GM23338 (cell line): ENCODE measurements at regions not wholly inside any gene's neighbourhood (a gene's known extent, or its start where the extent isn't known, plus 50 kb on each side); places are given as distances from the start of the nearest gene placed in this dataset.

Experiments
- ATAC-seq: fragments of 200-7000 bp; cut with Tn5 transposase; 3 replicates; pipeline ENCODE4 v1.9.1; 2020
- DNase-seq: peaks from one replicate; pipeline ENCODE4 v3.0.0-alpha.2; 2015; ENCODE audit warnings: low spot score
- H2AFZ ChIP-seq: fragments of 200-600 bp; sonication (generic); 2 replicates; pipeline ENCODE4 v1.8.0; 2016; ENCODE audit warnings: antibody characterized with exemption, mild to moderate bottlenecking, moderate library complexity
- H3F3A ChIP-seq: fragments of 200-600 bp; sonication (generic); replicated peaks from 2 replicates; pipeline ENCODE4 v1.8.0; 2017; ENCODE audit warnings: antibody characterized with exemption, mixed run types, low read depth
- H3K27ac ChIP-seq: fragments of 200-600 bp; sonication (generic); 2 replicates; pipeline ENCODE4 v1.6.1; 2016; ENCODE audit warnings: low read depth
- H3K27me3 ChIP-seq: fragments of 200-600 bp; sonication (generic); 2 replicates; pipeline ENCODE4 v1.8.0; 2016; ENCODE audit warnings: mild to moderate bottlenecking, mixed run types, moderate library complexity; ENCODE audit not compliant: insufficient read depth
- H3K36me3 ChIP-seq: fragments of 200-600 bp; sonication (generic); 2 replicates; pipeline ENCODE4 v1.8.0; 2016; ENCODE audit warnings: mild to moderate bottlenecking; ENCODE audit not compliant: insufficient read depth
- H3K4me1 ChIP-seq: fragments of 200-600 bp; sonication (generic); 2 replicates; pipeline ENCODE4 v1.8.0; 2016; ENCODE audit warnings: mild to moderate bottlenecking, moderate library complexity; ENCODE audit not compliant: insufficient read depth
- H3K4me2 ChIP-seq: fragments of 200-600 bp; sonication (generic); 2 replicates; pipeline ENCODE4 v1.7.1; 2017; ENCODE audit warnings: mixed run types
- H3K4me3 ChIP-seq: fragments of 200-600 bp; sonication (generic); 2 replicates; pipeline ENCODE4 v1.6.1; 2016; ENCODE audit warnings: mixed run types
- H3K79me2 ChIP-seq: fragments of 200-600 bp; sonication (generic); replicated peaks from 2 replicates; pipeline ENCODE4 v1.8.0; 2017; ENCODE audit warnings: mild to moderate bottlenecking; ENCODE audit not compliant: insufficient read depth
- H3K9me2 ChIP-seq: fragments of 200-600 bp; sonication (generic); 2 replicates; pipeline ENCODE4 v1.8.0; 2017; ENCODE audit not compliant: insufficient read depth
- H4K20me1 ChIP-seq: fragments of 200-600 bp; sonication (generic); replicated peaks from 2 replicates; pipeline ENCODE4 v1.8.0; 2017; ENCODE audit warnings: mild to moderate bottlenecking; ENCODE audit not compliant: insufficient read depth
- H3K27ac Mint-ChIP-seq: 2 replicates; pipeline ENCODE4 v1.8.0; 2020; ENCODE audit warnings: inconsistent platforms, mild to moderate bottlenecking, moderate library complexity, mixed read lengths
- H3K27me3 Mint-ChIP-seq: 3 replicates; pipeline ENCODE4 v1.8.0; 2022; ENCODE audit warnings: low read depth, mild to moderate bottlenecking, moderate library complexity, mixed read lengths, inconsistent platforms; ENCODE audit not compliant: insufficient read depth, poor library complexity
- H3K36me3 Mint-ChIP-seq: 3 replicates; pipeline ENCODE4 v1.8.0; 2021; ENCODE audit warnings: low read depth, mild to moderate bottlenecking, inconsistent platforms, moderate library complexity, mixed read lengths
- H3K4me1 Mint-ChIP-seq: 3 replicates; pipeline ENCODE4 v1.8.0; 2020; ENCODE audit warnings: mild to moderate bottlenecking, inconsistent platforms, mixed read lengths
- H3K4me3 Mint-ChIP-seq: 3 replicates; pipeline ENCODE4 v1.8.0; 2021; ENCODE audit warnings: moderate library complexity, mild to moderate bottlenecking, inconsistent platforms, mixed read lengths
- H3K9me3 Mint-ChIP-seq: 3 replicates; pipeline ENCODE4 v1.8.0; 2020; ENCODE audit warnings: moderate library complexity, mild to moderate bottlenecking, inconsistent platforms, mixed read lengths
- CREB1 ChIP-seq: fragments of 250-450 bp; sonication (Bioruptor Pico); IDR thresholded peaks from 2 replicates; pipeline ENCODE4 v1.5.0; 2020; ENCODE audit warnings: low read depth, mild to moderate bottlenecking, moderate library complexity
- NANOG ChIP-seq: IDR thresholded peaks from 2 replicates; pipeline ENCODE4 v1.6.1; 2016; ENCODE audit warnings: antibody characterized with exemption, borderline replicate concordance
- STAT1 ChIP-seq: IDR thresholded peaks from one replicate; pipeline ENCODE4 v1.6.1; 2016; ENCODE audit warnings: antibody characterized with exemption; ENCODE audit not compliant: unreplicated experiment
- ZNF331 ChIP-seq: fragments of 250-450 bp; sonication (Bioruptor Pico); IDR thresholded peaks from 2 replicates; pipeline ENCODE4 v1.5.0; 2020; ENCODE audit warnings: low read depth, mild to moderate bottlenecking, moderate library complexity
- TF ChIP-seq, protein P1 (sequence below): fragments of 250-450 bp; sonication (Bioruptor Pico); IDR thresholded peaks from 2 replicates; pipeline ENCODE4 v1.5.0; 2020; ENCODE audit warnings: mild to moderate bottlenecking, moderate library complexity
- TF ChIP-seq, protein P2 (sequence below): IDR thresholded peaks from 2 replicates; pipeline ENCODE4 v1.6.1; 2016; ENCODE audit warnings: antibody characterized with exemption
- TF ChIP-seq, protein P3 (sequence below), 2 experiments: fragments of 200-600 bp in 1 of 2; sonication (generic) in 1 of 2; conservative IDR thresholded peaks; 2 replicates each; pipeline versions ENCODE4 v1.5.1 to v1.6.1; 2016 to 2017; ENCODE audit warnings: antibody characterized with exemption in 2 of 2, low read depth in 2 of 2, mild to moderate bottlenecking in 2 of 2, moderate library complexity in 1 of 2
- TF ChIP-seq, protein P4 (sequence below): IDR thresholded peaks from one replicate; pipeline ENCODE4 v1.6.1; 2018; ENCODE audit warnings: antibody characterized with exemption; ENCODE audit not compliant: unreplicated experiment

DNA sequence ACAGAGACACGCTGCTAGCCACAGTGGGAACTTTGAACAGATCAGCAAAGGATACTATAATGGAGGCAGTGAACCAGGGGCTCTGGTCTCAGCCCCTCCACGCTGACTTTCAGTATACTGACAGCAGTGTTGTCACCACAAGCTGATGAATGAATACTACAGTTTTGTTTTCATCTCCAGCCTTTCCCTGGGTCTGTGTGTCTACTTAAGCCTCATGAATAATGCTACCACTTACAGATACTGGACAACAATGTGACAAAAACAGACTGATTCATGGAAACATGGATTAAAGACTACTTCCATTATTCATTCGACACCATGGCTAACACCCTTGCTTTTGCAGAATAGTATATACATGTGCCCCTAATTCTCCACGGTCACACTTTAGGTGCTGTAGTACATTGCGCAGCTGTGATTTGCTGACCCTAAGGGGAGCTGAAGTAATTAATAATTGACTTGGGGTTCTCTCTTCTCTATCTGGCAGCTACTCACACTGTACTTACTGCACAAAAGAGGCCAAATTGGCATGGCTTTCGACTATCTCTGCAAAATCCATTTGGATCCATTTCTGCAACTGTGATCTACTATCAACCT is 203.2 kb upstream of the LYPLAL1 start:
- H3K4me3 ChIP-seq: no peak overlapping the region
- H3K4me1 ChIP-seq: no peaks in the 10 kb centered on the region
- H3K36me3 ChIP-seq: no peaks in the 10 kb centered on the region
- peaks cover 14% of the 10 kb centered on the region for H3K36me3 Mint-ChIP-seq
- H3K4me2 ChIP-seq: no peak overlapping the region
- H3K9me3 Mint-ChIP-seq: peaks cover 23% of the 10 kb centered on the region
- no peak overlapping the region for H3K4me3 Mint-ChIP-seq
- no peak overlapping the region for H3K27ac ChIP-seq
- TF ChIP-seq NANOG: no peak
- TF ChIP-seq, protein P1, sequence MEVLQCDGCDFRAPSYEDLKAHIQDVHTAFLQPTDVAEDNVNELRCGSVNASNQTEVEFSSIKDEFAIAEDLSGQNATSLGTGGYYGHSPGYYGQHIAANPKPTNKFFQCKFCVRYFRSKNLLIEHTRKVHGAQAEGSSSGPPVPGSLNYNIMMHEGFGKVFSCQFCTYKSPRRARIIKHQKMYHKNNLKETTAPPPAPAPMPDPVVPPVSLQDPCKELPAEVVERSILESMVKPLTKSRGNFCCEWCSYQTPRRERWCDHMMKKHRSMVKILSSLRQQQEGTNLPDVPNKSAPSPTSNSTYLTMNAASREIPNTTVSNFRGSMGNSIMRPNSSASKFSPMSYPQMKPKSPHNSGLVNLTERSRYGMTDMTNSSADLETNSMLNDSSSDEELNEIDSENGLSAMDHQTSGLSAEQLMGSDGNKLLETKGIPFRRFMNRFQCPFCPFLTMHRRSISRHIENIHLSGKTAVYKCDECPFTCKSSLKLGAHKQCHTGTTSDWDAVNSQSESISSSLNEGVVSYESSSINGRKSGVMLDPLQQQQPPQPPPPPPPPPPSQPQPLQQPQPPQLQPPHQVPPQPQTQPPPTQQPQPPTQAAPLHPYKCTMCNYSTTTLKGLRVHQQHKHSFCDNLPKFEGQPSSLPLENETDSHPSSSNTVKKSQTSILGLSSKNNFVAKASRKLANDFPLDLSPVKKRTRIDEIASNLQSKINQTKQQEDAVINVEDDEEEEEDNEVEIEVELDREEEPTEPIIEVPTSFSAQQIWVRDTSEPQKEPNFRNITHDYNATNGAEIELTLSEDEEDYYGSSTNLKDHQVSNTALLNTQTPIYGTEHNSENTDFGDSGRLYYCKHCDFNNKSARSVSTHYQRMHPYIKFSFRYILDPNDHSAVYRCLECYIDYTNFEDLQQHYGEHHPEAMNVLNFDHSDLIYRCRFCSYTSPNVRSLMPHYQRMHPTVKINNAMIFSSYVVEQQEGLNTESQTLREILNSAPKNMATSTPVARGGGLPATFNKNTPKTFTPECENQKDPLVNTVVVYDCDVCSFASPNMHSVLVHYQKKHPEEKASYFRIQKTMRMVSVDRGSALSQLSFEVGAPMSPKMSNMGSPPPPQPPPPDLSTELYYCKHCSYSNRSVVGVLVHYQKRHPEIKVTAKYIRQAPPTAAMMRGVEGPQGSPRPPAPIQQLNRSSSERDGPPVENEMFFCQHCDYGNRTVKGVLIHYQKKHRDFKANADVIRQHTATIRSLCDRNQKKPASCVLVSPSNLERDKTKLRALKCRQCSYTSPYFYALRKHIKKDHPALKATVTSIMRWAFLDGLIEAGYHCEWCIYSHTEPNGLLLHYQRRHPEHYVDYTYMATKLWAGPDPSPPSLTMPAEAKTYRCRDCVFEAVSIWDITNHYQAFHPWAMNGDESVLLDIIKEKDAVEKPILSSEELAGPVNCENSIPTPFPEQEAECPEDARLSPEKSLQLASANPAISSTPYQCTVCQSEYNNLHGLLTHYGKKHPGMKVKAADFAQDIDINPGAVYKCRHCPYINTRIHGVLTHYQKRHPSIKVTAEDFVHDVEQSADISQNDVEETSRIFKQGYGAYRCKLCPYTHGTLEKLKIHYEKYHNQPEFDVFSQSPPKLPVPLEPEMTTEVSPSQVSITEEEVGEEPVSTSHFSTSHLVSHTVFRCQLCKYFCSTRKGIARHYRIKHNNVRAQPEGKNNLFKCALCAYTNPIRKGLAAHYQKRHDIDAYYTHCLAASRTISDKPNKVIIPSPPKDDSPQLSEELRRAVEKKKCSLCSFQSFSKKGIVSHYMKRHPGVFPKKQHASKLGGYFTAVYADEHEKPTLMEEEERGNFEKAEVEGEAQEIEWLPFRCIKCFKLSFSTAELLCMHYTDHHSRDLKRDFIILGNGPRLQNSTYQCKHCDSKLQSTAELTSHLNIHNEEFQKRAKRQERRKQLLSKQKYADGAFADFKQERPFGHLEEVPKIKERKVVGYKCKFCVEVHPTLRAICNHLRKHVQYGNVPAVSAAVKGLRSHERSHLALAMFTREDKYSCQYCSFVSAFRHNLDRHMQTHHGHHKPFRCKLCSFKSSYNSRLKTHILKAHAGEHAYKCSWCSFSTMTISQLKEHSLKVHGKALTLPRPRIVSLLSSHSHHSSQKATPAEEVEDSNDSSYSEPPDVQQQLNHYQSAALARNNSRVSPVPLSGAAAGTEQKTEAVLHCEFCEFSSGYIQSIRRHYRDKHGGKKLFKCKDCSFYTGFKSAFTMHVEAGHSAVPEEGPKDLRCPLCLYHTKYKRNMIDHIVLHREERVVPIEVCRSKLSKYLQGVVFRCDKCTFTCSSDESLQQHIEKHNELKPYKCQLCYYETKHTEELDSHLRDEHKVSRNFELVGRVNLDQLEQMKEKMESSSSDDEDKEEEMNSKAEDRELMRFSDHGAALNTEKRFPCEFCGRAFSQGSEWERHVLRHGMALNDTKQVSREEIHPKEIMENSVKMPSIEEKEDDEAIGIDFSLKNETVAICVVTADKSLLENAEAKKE (CRISPR knock-in tag): no peak
- no peaks in the 10 kb centered on the region for H4K20me1 ChIP-seq
- H3K27me3 ChIP-seq: no peaks in the 10 kb centered on the region
- no peak for ATAC-seq
- no peaks in the 10 kb centered on the region for H3K9me2 ChIP-seq
- peaks cover 2% of the 10 kb centered on the region for H3K27me3 Mint-ChIP-seq
- H3F3A ChIP-seq: no peaks in the 10 kb centered on the region
- no peak overlapping the region for H3K27ac Mint-ChIP-seq
- no peaks in the 10 kb centered on the region for H3K79me2 ChIP-seq
- DNase-seq: no peak
- no peak overlapping the region for H2AFZ ChIP-seq
- H3K4me1 Mint-ChIP-seq: no peaks in the 10 kb centered on the region

DNA sequence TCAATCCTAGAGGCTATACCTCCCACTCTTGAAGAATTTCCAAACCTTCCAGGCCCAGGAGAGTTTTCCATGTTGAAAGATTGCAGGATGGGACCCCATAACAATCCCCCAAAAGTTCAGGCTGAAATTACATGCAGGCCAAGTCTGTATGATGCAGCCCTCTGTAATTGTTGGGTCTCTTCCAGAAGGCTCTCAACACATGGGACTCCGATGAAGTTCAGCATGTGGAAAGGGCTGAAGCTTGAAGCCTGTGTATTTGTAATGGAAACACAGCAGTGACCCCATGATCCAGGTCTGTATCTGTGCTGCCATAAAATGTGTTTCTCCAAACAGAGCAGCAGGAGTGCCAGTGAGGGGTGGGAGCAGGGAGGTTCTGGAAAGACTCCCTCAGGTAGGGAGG is 202.5 kb upstream of the LYPLAL1 start:
- Histone ChIP-seq H3K27ac (no peak overlapping the region), H3K4me2 (no peak overlapping the region), H3K9me2 (no peaks in the 10 kb centered on the region), H3F3A (no peaks in the 10 kb centered on the region), H3K79me2 (no peaks in the 10 kb centered on the region), H3K36me3 (no peaks in the 10 kb centered on the region), H3K27me3 (no peaks in the 10 kb centered on the region), H4K20me1 (no peaks in the 10 kb centered on the region), H3K4me3 (no peak overlapping the region), H3K4me1 (no peaks in the 10 kb centered on the region), H2AFZ (no peak overlapping the region)
- Mint-ChIP-seq H3K4me3 (no peak overlapping the region), H3K4me1 (no peaks in the 10 kb centered on the region), H3K9me3 (peaks cover 23% of the 10 kb centered on the region), H3K36me3 (peaks cover 14% of the 10 kb centered on the region), H3K27ac (no peak overlapping the region), H3K27me3 (peaks cover 2% of the 10 kb centered on the region)
- no peak for DNase-seq
- no peak for ATAC-seq
- TF ChIP-seq CREB1 (CRISPR knock-in tag) (no peak), STAT1 (no peak), ZNF331 (CRISPR knock-in tag) (no peak), NANOG (no peak)
- TF ChIP-seq, protein P2, sequence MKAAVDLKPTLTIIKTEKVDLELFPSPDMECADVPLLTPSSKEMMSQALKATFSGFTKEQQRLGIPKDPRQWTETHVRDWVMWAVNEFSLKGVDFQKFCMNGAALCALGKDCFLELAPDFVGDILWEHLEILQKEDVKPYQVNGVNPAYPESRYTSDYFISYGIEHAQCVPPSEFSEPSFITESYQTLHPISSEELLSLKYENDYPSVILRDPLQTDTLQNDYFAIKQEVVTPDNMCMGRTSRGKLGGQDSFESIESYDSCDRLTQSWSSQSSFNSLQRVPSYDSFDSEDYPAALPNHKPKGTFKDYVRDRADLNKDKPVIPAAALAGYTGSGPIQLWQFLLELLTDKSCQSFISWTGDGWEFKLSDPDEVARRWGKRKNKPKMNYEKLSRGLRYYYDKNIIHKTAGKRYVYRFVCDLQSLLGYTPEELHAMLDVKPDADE: no peak
- TF ChIP-seq, protein P3, sequence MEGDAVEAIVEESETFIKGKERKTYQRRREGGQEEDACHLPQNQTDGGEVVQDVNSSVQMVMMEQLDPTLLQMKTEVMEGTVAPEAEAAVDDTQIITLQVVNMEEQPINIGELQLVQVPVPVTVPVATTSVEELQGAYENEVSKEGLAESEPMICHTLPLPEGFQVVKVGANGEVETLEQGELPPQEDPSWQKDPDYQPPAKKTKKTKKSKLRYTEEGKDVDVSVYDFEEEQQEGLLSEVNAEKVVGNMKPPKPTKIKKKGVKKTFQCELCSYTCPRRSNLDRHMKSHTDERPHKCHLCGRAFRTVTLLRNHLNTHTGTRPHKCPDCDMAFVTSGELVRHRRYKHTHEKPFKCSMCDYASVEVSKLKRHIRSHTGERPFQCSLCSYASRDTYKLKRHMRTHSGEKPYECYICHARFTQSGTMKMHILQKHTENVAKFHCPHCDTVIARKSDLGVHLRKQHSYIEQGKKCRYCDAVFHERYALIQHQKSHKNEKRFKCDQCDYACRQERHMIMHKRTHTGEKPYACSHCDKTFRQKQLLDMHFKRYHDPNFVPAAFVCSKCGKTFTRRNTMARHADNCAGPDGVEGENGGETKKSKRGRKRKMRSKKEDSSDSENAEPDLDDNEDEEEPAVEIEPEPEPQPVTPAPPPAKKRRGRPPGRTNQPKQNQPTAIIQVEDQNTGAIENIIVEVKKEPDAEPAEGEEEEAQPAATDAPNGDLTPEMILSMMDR (conservative IDR thresholded peaks at IDR 0.05; ENCODE audit: low read depth in 2 of 2): no peak
- TF ChIP-seq, protein P4, sequence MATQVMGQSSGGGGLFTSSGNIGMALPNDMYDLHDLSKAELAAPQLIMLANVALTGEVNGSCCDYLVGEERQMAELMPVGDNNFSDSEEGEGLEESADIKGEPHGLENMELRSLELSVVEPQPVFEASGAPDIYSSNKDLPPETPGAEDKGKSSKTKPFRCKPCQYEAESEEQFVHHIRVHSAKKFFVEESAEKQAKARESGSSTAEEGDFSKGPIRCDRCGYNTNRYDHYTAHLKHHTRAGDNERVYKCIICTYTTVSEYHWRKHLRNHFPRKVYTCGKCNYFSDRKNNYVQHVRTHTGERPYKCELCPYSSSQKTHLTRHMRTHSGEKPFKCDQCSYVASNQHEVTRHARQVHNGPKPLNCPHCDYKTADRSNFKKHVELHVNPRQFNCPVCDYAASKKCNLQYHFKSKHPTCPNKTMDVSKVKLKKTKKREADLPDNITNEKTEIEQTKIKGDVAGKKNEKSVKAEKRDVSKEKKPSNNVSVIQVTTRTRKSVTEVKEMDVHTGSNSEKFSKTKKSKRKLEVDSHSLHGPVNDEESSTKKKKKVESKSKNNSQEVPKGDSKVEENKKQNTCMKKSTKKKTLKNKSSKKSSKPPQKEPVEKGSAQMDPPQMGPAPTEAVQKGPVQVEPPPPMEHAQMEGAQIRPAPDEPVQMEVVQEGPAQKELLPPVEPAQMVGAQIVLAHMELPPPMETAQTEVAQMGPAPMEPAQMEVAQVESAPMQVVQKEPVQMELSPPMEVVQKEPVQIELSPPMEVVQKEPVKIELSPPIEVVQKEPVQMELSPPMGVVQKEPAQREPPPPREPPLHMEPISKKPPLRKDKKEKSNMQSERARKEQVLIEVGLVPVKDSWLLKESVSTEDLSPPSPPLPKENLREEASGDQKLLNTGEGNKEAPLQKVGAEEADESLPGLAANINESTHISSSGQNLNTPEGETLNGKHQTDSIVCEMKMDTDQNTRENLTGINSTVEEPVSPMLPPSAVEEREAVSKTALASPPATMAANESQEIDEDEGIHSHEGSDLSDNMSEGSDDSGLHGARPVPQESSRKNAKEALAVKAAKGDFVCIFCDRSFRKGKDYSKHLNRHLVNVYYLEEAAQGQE: no peak
